NCI-H187 treated with DMSO at 0.1 percent for 48 hours (cell line): ENCODE measurements at regions not wholly inside any gene's neighbourhood (a gene's known extent, or its start where the extent isn't known, plus 50 kb on each side); places are given as distances from the start of the nearest gene placed in this dataset.

Experiments used
- DNase-seq: peaks from one replicate; lab custom pipeline; 2025; lab: John Stamatoyannopoulos, UW

GRCh38 chr1:114314576-114314975, 160.9 kb upstream of the SYT6 start:
- DNase-seq: no peak

- DNase-seq: no peak
Measured at GRCh38 chr1:114314098-114314497, 160.4 kb upstream of the SYT6 start.

GRCh38 chr1:114310695-114311271, 157.1 kb upstream of the SYT6 start:
- DNase-seq: no peak

GRCh38 chr1:114302821-114303220, 149.2 kb upstream of the SYT6 start:
- DNase-seq: no peak

GRCh38 chr1:114299331-114299975, 145.8 kb upstream of the SYT6 start:
- DNase-seq: no peak

GRCh38 chr1:114298008-114298407, 144.3 kb upstream of the SYT6 start:
- no peak for DNase-seq

GRCh38 chr1:114296413-114296812, 142.7 kb upstream of the SYT6 start:
- no peak for DNase-seq

GRCh38 chr1:114295321-114295720, 141.7 kb upstream of the SYT6 start:
- no peak for DNase-seq

GRCh38 chr1:114292835-114293234, 139.2 kb upstream of the SYT6 start:
- no peak for DNase-seq

GRCh38 chr1:114292194-114292593, 138.5 kb upstream of the SYT6 start:
- DNase-seq: no peak

- no peak for DNase-seq
Measured at GRCh38 chr1:114290776-114291175, 137.1 kb upstream of the SYT6 start.

- no peak for DNase-seq
Measured at GRCh38 chr1:114290341-114290740, 136.7 kb upstream of the SYT6 start.

GRCh38 chr1:114289824-114290223, 136.2 kb upstream of the SYT6 start:
- no peak for DNase-seq

- no peak for DNase-seq
Measured at GRCh38 chr1:114289306-114289705, 135.6 kb upstream of the SYT6 start.

- DNase-seq: no peak
Measured at GRCh38 chr1:114286960-114287359, 133.3 kb upstream of the SYT6 start.

- DNase-seq: no peak
Measured at GRCh38 chr1:114286179-114286578, 132.5 kb upstream of the SYT6 start.

GRCh38 chr1:114282751-114283403, 129.2 kb upstream of the SYT6 start:
- peak; percentile 84 for DNase-seq

GRCh38 chr1:114278911-114279310, 125.2 kb upstream of the SYT6 start:
- DNase-seq: no peak

GRCh38 chr1:114278430-114278829, 124.8 kb upstream of the SYT6 start:
- no peak for DNase-seq

GRCh38 chr1:114274621-114275317, 121.1 kb upstream of the SYT6 start:
- DNase-seq: no peak

- no peak for DNase-seq
Measured at GRCh38 chr1:114272593-114272992, 118.9 kb upstream of the SYT6 start.

- no peak for DNase-seq
Measured at GRCh38 chr1:114270718-114271117, 117.0 kb upstream of the SYT6 start.

GRCh38 chr1:114270282-114270681, 116.6 kb upstream of the SYT6 start:
- DNase-seq: no peak
